Type B pancreatic cell (in vitro differentiated cells): ENCODE measurements at regions not wholly inside any gene's neighbourhood (a gene's known extent, or its start where the extent isn't known, plus 50 kb on each side); places are given as distances from the start of the nearest gene placed in this dataset.

ENCODE experiments used
- DNase-seq: peaks from one replicate; pipeline ENCODE4 v3.0.0; 2021; ENCODE audit warnings: mixed read lengths; ENCODE audit not compliant: unreplicated experiment; ENCODE audit errors: extremely low spot score
- H3K27ac Mint-ChIP-seq: 2 replicates; pipeline ENCODE4 v1.8.0; 2021; ENCODE audit warnings: mild to moderate bottlenecking, mixed read lengths
- H3K27me3 Mint-ChIP-seq: 2 replicates; pipeline ENCODE4 v1.8.0; 2021; ENCODE audit warnings: mixed read lengths
- H3K36me3 Mint-ChIP-seq: 2 replicates; pipeline ENCODE4 v1.8.0; 2021; ENCODE audit warnings: mixed read lengths
- H3K4me1 Mint-ChIP-seq: one replicate; pipeline ENCODE4 v1.8.0; 2021; ENCODE audit warnings: mixed read lengths; ENCODE audit not compliant: unreplicated experiment
- H3K4me3 Mint-ChIP-seq: 2 replicates; pipeline ENCODE4 v1.8.0; 2021; ENCODE audit warnings: mild to moderate bottlenecking, mixed read lengths
- H3K9me3 Mint-ChIP-seq: 2 replicates; pipeline ENCODE4 v1.8.0; 2021; ENCODE audit warnings: mixed read lengths
- CTCF ChIP-seq: fragments of 200-600 bp; sonication (generic); conservative IDR thresholded peaks from 2 replicates; pipeline ENCODE4 v1.5.0; 2021; ENCODE audit warnings: antibody characterized with exemption, mild to moderate bottlenecking

- Mint-ChIP-seq H3K4me1 (peaks cover 23% of the 10 kb centered on the region), H3K27ac (no peak overlapping the region), H3K9me3 (no peaks in the 10 kb centered on the region), H3K27me3 (peaks cover 46% of the 10 kb centered on the region), H3K36me3 (no peaks in the 10 kb centered on the region), H3K4me3 (no peak overlapping the region)
- DNase-seq, result no peak
- TF ChIP-seq CTCF, result no peak
These were observed 221.5 kb downstream of the IRF8 start for GRCh38 chr16:86120201-86121192.

DNA sequence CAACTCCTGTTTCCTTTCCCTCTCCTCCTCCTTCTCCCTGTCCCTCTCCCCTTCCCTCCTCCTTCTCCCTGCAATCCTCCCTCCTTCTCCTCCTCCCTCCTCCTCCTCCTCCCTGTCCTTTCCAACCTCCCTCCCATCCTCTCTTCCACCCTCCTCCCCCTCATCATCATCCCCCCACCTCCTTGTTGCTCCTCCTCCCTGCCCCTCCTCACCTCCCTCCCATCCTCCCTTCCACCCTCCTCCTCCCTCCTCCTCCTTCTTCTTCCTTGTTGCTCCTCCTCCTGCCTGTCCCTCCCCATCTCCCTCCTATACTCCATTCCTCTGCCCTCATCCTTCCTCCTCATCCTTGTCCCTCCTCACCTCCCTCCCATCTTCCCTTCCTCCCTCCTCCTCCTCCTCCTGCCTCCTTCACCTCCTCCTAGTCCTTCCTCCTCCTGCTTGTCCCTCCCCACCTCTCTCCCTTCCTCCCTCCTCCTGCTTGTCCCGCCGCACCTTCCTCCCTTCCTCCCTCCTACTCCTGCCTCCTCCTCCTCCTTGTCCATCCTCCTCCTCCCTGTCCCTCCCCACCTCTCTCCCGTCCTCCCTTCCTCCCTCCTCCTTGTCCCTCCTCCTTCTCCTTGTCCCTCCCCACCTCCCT, 222.5 kb downstream of the IRF8 start:
- Mint-ChIP-seq H3K27ac (no peak overlapping the region), H3K27me3 (peaks cover 48% of the 10 kb centered on the region), H3K9me3 (no peaks in the 10 kb centered on the region), H3K4me1 (peaks cover 23% of the 10 kb centered on the region), H3K36me3 (no peaks in the 10 kb centered on the region), H3K4me3 (no peak overlapping the region)
- no peak for TF ChIP-seq CTCF
- DNase-seq, result no peak

- peaks cover 45% of the 10 kb centered on the region for H3K27me3 Mint-ChIP-seq
- H3K9me3 Mint-ChIP-seq, result no peaks in the 10 kb centered on the region
- H3K36me3 Mint-ChIP-seq, result no peaks in the 10 kb centered on the region
- no peak for DNase-seq
- H3K27ac Mint-ChIP-seq, result no peak overlapping the region
- H3K4me3 Mint-ChIP-seq, result no peak overlapping the region
- peaks cover 21% of the 10 kb centered on the region for H3K4me1 Mint-ChIP-seq
- TF ChIP-seq CTCF, result no peak
These were observed 223.8 kb downstream of the IRF8 start for GRCh38 chr16:86122681-86123342.

DNA sequence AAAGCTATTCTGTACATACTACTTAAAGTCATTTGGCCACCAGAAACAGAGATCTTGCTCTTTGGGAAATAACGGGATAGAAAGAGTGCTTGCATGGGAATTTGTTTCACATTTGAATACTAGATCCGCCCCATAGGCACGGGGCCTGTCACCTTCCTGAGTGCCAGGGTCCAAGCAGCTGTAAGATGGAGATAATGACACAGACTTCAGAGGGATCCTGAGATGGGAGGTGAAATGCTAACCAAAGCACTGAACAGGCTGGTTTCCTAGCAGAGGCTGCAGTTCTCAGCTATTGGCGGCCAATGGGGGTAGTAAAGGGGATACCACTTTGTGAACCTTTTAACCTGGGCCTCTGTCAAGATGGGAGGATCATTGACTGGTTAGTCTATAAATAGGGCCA, 225.4 kb downstream of the IRF8 start:
- H3K27me3 Mint-ChIP-seq, result peaks cover 33% of the 10 kb centered on the region
- no peak for TF ChIP-seq CTCF
- no peaks in the 10 kb centered on the region for H3K36me3 Mint-ChIP-seq
- H3K4me1 Mint-ChIP-seq, result peaks cover 14% of the 10 kb centered on the region
- no peak overlapping the region for H3K4me3 Mint-ChIP-seq
- DNase-seq, result no peak
- no peaks in the 10 kb centered on the region for H3K9me3 Mint-ChIP-seq
- no peak overlapping the region for H3K27ac Mint-ChIP-seq

DNA sequence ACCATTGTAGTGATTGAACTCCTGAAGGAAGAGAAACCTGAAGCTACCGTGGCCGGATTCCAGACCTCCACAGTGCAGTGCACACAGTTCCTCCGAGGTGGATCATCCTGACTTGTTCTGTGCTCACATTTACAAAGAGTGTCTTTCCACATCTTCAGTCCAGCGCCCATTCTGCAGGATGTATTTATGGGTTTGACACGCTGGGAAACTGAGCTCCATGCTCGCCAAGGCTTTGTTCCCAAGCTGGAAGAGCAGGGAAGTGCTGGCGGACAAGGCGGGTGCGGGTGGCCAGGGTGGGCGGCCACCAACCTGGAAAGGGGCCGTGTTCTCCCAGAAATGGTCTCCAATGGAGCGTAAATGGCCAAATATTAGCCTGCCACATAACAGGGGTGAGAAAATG, 227.9 kb downstream of the IRF8 start:
- no peak for DNase-seq
- Mint-ChIP-seq H3K9me3 (no peaks in the 10 kb centered on the region), H3K4me3 (no peak overlapping the region), H3K36me3 (no peaks in the 10 kb centered on the region), H3K27me3 (peaks cover 22% of the 10 kb centered on the region), H3K4me1 (peaks cover 18% of the 10 kb centered on the region), H3K27ac (no peak overlapping the region)
- no peak for TF ChIP-seq CTCF
